GM11168 (cell line): ENCODE measurements at regions not wholly inside any gene's neighbourhood (a gene's known extent, or its start where the extent isn't known, plus 50 kb on each side); places are given as distances from the start of the nearest gene placed in this dataset.
"Not testable (repeated sequence)": the region's sequence is repeated elsewhere in the genome, so short reads cannot be mapped to it uniquely, and the experiment has no call there.

ENCODE experiments used
- in situ Hi-C: fragments of 300-500 bp; cut with MboI; formaldehyde crosslinking; loops from one replicate; pipeline ENCODE4 v1.12.0; 2022; ENCODE audit warnings: low sequenced_read_pairs; ENCODE audit not compliant: unreplicated experiment

DNA sequence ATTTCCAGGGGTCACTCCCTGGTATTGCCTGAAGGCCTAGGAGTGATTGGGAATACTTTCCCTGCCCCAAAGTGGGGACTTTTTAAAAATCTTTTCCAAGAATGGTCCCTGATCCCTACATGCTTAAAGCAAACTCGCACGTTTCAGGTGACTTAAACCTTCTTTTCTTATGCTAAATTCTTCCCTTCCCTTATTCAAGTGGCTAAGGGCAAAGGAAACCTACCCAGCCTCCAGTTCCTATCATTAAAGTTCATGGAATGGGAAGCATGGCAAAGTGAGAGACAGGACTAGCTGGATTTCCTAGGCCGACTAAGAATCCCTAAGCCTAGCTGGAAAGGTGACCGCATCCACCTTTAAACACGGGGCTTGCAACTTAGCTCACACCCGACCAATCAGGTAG lies 346.8 kb downstream of the ZIC4 start:
- in situ Hi-C loops: not testable (repeated sequence)

DNA sequence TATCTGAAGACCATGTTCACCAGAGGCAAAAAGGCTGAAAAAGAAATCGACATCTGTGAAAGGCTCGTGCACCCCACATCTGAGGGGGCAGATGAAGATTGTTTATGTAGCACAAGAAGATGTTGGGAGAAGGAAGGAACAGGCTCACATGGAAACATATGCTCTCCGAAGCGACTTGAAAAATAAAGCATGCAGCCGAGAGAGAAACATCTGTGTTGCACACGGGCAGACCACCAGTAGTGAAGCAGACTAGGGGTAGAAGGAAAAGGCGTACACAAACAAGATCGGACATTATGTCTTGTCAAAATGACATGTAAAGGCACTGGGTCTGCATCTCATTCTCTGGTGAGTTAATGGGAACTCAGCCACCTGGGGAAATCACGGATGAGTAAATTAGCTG lies 356.5 kb downstream of the ZIC4 start:
- in situ Hi-C loops: no loop called here

DNA sequence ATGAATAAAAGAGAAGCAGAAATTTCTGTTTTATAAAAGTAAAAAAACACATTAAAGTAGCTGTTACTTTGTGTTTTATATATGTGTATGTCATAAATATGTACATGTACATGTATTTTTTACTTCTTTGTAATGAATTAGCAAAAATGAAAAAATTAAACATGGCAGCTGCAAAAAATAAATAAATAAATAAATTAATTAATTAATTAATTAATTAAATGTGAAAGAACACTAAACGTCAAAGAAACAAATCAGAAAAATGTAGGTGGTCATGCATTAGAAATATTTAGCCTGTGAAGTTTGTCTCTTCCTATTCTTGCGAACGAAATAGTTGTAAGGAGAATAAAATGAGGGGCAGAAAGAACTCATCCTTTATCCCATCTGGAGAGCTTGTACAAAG lies 357.0 kb downstream of the ZIC4 start:
- in situ Hi-C loops: no loop called here

DNA sequence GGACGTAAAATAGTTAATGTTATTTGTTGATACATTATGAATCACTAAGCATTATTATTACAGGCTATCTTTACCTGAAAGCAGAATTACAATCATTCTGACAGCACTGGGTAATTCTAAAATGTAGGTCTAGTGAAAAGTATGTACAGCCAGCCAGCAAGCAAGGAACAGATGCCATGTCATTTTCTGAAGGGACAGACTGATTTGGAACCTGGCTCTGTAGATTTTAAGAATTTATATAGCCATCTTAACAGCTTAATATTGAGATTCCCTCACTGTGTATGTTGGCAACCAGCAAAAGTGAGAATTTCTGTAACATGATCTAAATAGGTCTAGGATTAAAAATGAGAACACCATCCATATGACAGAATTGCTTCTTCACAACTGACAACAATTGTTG lies 359.4 kb downstream of the ZIC4 start:
- in situ Hi-C loops: no loop called here

DNA sequence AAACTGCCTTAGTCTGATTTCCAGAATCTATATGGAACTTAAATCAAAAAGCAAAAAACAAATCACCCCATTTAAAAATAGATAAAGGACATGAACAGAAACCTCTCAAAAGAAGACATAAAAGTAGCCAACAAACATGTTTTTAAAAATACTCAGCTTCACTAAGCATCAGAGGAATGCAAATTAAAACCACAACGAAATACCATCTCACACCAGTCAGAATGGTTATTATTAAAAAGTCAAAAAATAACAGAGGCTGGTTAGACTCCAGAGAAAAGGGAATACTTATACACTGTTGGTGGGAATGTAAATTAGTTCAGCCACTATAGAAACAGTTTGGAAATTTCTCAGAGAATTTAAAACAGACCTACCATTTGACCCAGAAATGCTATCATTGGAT lies 367.9 kb downstream of the ZIC4 start:
- in situ Hi-C loops: no loop called here

DNA sequence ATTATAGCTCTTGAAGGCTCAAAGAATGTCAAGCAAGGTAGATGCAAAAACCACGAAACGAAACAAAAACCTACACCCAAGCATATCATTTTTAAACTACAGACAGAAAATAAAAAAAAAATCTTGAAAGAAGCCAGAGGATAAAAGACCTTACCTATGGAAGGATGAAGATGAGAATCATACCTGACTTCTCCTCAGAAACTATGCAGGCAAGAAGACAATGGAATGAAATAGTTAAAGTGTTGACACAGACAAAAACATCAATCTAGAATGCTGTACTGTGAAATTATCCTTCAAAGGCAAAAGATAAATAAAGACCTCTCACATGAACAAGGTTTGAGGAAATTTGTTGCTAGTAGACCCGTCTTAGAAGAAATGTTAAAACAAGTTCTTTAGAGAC lies 372.0 kb downstream of the ZIC4 start:
- in situ Hi-C loops: no loop called here

DNA sequence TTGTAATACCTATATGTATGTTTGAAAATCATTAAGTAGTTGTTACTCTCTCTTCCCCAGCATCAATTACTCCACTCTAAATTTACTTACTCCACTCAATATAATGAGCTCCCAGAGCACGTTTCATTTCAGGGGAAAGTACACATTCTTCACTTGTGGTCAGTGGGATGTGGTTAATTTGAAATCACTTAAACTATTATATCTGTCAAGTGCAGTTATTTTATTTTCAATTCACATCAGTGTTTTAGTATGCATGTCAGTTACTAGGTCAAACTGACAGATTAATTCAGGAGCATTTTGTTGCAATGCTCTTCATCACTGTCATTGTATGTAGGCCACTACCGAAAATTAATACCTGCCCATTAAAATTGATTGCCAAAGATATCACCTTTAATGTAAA lies 376.1 kb downstream of the ZIC4 start:
- in situ Hi-C loops: no loop called here

DNA sequence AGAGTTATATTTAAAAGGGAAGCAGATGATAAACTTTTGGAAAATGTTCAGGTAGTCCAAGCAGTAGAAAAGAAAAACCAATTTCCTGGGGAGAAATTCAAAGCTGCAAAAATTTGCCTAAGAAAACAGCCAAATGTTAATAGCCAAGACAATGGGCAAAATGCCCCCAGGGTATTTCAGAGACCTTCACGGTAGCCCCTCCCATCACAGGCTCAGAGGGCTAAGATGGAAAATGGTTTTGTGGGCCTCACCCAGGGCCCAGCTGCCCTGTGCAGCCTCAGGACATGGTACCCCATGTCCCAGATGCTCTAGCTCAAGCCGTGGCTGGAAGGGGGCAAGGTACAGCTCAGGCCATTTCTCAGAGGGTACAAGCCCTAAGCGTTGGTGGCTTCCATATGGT lies 391.0 kb downstream of the ZIC4 start:
- in situ Hi-C loops: no loop called here

DNA sequence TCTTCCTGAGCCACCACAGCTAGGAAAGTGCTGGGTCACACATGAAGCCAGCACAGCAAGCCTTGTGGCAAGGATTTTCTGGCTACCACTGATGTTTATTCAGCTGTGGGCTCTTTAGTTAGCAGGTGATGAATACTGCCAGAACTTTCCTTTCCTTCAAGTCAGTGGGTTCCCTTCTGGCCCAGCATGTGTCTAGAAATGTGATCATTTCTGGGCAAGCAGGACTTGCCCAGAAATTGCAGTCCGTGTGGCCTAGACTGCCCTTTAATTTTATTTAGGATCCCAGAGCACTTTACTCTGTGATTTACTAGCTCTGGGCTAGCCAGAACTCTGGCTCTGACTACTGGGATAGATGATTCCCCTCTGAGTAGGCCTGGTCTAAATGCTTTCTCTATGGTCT lies 397.5 kb downstream of the ZIC4 start:
- in situ Hi-C loops: no loop called here

DNA sequence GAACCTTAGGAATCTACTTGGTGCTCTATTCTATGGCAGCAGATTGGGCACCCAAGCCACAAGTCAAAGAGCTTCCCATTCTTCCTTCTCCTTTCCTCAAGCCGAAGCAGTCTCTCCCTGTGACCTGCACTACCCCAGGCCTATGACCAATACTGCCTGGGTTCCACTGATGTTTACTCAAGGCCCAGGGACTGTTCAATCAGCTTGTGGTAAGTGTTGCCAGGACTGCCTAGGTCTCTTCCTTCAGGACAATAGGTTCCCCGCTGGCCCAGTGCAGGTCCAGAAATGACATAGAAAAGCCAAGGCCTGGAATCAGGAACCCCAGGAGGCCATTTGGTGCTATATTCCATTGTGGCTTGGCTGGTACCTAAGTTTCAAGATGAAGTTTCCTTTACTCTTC lies 397.9 kb downstream of the ZIC4 start:
- in situ Hi-C loops: no loop called here

DNA sequence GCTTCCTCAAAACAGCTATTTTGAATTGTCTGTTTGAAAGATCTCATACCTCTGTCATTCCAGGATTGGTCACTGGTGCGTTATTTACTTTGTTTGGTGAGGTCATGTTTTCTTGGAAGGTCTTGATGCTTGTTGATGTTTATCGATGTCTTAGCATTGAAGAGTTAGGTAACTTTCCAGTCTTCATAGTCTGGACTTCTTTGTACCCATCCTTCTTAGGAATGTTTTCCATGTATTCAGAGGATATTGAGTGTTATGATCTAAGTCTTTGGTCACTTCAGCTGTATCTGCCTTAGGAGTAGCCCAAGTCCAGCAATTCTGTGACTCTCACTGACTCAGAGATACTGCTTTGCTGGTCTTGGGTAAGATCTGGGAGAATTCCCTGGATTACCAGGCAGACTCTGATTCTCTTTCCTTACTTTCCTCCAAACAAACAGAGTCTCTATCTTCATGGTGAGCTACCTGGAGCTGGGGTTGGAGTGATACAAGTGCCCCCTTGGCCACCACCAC lies 398.6 kb downstream of the ZIC4 start:
- in situ Hi-C loops: no loop called here

DNA sequence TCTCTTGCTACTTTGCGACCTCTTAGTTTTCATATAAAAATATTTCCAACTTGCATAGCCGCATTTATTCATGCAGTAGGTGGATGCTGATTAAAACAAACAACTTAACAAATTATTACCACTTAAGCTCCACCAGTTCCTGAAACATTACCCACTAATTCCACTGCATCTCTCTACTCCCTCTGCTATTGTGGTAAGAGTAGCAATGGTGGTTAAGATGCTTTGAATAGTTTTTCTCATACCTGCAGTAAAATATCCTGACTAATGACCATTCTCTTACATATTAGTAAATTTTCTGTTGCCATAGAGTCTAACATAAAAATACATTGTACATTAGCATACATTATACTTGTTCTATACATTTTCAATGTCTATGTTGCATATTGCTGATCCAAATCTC lies 397.6 kb upstream of the PLSCR5 start:
- in situ Hi-C loops: no loop called here

DNA sequence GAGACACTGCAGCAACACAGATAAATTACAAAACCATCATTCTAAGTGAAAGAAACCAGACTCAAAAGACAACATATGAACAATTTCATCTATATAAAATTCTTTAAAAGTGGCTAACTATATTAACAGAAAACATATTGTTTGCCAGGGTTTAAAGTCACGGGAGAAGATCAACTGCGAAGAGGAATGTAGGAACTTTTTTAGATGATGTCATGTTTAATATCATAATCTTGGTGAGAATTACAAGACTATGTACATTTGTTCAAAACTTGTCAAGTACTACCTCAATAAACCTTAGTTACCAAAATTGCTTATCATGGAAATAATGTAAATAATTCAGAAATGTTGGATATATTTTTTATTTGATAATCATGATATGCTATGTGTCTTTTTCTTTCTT lies 395.1 kb upstream of the PLSCR5 start:
- in situ Hi-C loops: no loop called here

DNA sequence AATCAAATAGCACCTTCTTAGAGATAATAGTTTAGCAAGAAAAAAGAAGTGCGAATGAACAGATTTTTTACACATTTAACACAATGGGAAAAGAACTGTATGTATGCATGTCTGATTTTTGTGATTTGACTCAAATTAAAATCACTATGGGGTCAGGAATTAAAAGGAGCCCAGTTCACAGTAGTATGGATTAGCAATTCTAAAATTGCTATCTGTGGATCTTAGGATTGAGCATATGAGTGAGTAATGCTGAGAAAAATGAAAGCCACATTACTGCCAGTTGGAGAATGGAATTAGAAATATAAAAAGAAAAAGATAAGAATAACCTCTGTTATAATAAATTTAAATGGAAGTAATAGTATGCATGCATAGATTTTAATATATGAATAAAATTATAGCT lies 386.8 kb upstream of the PLSCR5 start:
- in situ Hi-C loops: loop anchor here (10.0 kb wide), 1 partner anchor 83 kb away; no protein-coding TSS in a partner anchor

DNA sequence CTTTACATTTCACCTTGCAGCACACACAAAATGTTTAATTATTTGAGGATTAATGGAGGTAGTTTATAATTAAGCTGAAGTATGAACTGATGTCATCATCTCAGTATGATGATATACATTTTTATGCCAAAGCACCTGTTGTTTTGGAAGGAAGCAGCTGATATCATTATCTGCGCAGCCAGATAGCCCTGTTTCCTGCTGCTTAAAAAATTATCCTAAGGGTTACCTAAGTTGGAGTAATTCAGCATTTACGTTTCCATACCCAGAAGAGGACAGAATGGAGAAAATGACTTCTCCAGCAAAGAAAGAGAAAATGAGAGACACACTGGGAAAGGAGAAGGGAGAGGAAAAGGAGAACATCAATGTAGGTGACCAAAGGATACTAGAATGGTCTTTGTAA lies 370.3 kb upstream of the PLSCR5 start:
- in situ Hi-C loops: no loop called here

DNA sequence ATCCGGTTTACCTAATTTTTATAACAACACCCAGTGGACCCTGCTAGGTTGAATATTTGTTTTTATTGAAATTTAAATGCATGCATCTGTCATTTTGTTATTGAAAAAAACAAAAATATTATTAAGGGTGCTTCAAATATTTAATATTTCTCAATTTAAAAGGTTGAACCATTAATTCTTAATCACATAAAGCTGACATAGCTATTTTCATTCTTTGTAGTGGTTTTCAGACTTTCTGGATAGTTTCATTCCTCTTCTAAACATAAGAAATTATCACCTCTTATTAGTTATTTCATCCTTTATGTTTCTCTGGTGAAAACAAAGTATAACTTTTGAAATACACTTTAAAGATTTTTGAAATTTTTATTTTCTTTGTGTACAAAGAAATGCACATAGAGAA lies 369.9 kb upstream of the PLSCR5 start:
- in situ Hi-C loops: no loop called here

DNA sequence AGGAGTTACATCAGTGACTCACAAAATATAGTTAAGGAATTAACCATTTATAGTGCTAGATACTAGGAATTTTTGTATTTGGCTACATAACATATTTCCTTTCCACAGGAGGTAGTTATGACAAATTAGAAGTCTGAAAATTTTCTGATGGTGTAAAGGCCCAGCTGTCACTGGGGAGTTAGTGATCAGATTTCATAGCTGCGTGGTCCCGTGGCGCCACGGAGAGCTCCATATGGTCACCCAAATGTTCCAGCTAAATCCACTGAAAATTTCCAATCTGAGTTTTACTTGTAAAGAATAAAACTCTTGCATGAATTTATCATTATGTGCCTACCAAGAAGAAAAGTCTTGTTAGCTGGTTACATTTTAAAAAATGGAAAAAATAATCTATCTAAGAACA lies 368.9 kb upstream of the PLSCR5 start:
- in situ Hi-C loops: no loop called here

DNA sequence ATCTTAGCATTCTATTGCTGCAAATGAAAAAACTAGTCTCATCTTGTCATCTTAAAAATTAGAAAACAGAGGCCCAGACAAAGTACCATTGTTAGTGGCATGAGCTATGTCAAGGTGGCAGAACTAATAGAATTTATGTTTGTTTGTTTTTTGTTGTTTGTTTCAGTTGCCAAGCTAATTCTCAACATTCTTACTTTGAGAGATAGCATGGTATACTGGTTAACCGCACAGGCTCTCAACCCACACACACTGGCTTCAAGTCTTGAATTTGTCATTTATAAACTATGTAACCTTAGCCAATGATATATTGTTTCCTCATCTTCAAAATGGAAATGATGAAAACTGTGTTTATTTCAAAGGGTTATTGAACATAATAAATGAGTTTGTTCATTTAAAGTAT lies 367.6 kb upstream of the PLSCR5 start:
- in situ Hi-C loops: no loop called here

DNA sequence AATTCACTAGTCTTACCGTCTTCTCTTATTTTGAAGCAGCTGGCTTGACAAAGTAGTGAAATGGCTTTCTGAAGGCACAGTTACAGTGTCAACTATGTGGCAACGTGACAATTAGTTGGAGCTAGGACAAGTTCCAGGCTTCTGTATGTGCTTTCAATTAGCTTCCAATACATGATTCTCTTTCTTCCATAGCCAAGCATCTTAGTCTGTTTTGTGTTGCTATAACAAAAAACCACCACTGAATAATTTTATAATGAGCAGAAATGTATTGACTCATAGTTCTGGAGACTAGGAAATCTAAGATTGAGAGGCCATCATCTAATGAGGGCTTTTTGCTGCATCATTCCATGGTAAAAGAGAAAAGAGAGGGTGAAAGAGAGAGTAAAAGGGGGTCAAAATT lies 365.1 kb upstream of the PLSCR5 start:
- in situ Hi-C loops: no loop called here

DNA sequence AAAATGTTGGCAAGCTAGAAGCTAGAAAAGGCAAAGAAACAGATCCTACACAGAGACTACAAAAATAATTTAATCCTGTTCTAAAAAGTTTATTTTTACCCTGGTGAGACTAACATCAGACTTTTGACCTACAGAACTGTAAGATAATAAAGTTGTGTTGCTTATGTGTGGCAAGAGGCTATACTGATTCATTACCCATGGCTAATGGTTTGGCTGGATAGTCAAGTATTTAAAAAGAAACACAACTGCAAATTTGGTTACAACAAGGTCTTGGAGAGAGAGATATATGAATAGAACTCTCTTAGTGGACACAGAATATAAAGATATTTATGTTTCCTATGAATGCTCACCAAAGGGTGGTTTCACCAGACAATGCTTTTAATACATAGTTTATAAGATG lies 364.2 kb upstream of the PLSCR5 start:
- in situ Hi-C loops: no loop called here

DNA sequence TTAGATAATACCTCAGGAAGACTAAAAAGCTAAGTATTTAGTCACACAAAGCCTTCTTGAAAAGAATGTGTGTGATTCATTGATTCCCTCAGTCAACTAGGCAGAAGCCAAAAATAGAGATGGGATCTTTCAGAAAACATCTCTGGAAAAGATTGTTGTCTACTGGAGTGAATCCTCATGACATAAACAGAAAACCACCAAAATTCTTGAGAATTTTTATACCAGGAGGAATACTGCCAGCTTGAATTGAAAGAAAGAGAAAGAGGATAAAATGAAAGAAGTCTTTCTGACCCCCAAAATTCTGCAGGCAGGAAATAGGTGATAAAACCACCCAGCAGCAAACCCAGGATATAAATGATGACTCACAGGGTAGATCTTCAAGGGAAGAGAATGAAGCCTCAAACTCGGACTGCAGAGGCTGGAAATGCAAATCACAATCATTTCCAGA lies 363.1 kb upstream of the PLSCR5 start:
- in situ Hi-C loops: no loop called here

DNA sequence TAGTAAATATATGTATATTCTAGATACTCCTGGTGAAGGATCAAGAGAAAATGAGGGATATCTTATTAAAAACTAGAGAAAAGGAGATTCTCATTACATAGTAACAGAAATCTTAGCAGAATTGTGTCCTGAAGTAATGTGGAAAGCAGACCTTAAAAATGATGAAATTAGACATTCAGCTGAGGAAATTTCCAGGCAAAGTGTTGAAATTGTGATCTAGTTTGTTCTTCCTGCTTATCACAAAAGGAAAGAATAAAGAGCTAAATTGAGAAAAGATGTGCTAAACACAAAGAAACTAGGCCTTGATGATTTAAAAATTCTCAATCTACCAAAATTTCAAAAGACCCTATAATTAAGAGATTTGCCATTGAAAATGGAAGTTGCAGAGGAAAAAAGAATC lies 362.6 kb upstream of the PLSCR5 start:
- in situ Hi-C loops: no loop called here

DNA sequence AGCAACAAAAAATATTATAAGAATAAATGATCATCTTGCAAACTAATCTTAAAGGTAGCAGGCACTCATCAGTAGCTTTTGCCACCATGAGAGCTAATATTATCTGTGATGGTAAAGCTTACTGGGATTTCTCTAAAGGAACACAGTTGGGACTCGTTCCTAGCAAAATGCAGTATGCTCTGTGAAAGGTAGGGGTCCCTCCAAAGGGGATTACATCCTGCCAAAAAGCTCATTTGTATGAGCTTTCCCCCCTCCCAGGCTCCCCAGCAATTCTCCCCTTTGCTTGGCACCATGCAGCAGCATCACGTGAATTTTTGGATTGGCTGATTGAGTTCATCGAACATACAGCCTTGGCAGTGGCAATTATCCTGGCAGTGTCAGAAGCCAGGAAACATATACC lies 361.0 kb upstream of the PLSCR5 start:
- in situ Hi-C loops: no loop called here
